ENCODE measurements at regions not wholly inside any gene's neighbourhood (a gene's known extent, or its start where the extent isn't known, plus 50 kb on each side); places are given as distances from the start of the nearest gene placed in this dataset.

GRCh38 chr6:9439621-9440330 lies 975.1 kb downstream of the TFAP2A start:
- no peaks in the 10 kb centered on the region for H3K36me3 ChIP-seq (ENCODE audit: low read depth)
- ATAC-seq (ENCODE audit: low read depth) (no peak), DNase-seq (ENCODE audit: low spot score) (no peak)
- H3K27ac ChIP-seq (ENCODE audit: poor library complexity, severe bottlenecking), result no peak overlapping the region
- no peak overlapping the region for H3K4me3 ChIP-seq (ENCODE audit: severe bottlenecking)
- H3K9me3 ChIP-seq (ENCODE audit: severe bottlenecking), result no peaks in the 10 kb centered on the region
- no peaks in the 10 kb centered on the region for H3K27me3 ChIP-seq (ENCODE audit: insufficient read depth, poor library complexity, severe bottlenecking)
- no peak for TF ChIP-seq CTCF (IDR thresholded peaks at IDR 0.05; ENCODE audit: poor library complexity, severe bottlenecking)
- no peaks in the 10 kb centered on the region for H3K4me1 ChIP-seq (ENCODE audit: insufficient read depth, poor library complexity, severe bottlenecking)

GRCh38 chr6:9437836-9438235 lies 977.0 kb downstream of the TFAP2A start:
- DNase-seq (ENCODE audit: low spot score) (no peak), ATAC-seq (ENCODE audit: low read depth) (no peak)
- no peak overlapping the region for H3K4me3 ChIP-seq (ENCODE audit: severe bottlenecking)
- no peaks in the 10 kb centered on the region for H3K27me3 ChIP-seq (ENCODE audit: insufficient read depth, poor library complexity, severe bottlenecking)
- no peak overlapping the region for H3K27ac ChIP-seq (ENCODE audit: poor library complexity, severe bottlenecking)
- no peaks in the 10 kb centered on the region for H3K36me3 ChIP-seq (ENCODE audit: low read depth)
- H3K9me3 ChIP-seq (ENCODE audit: severe bottlenecking), result no peaks in the 10 kb centered on the region
- no peaks in the 10 kb centered on the region for H3K4me1 ChIP-seq (ENCODE audit: insufficient read depth, poor library complexity, severe bottlenecking)
- TF ChIP-seq CTCF (IDR thresholded peaks at IDR 0.05; ENCODE audit: poor library complexity, severe bottlenecking), result no peak

- no peak for TF ChIP-seq CTCF (IDR thresholded peaks at IDR 0.05; ENCODE audit: poor library complexity, severe bottlenecking)
- Histone ChIP-seq H3K4me3 (ENCODE audit: severe bottlenecking) (no peak overlapping the region), H3K9me3 (ENCODE audit: severe bottlenecking) (no peaks in the 10 kb centered on the region), H3K27me3 (ENCODE audit: insufficient read depth, poor library complexity, severe bottlenecking) (no peaks in the 10 kb centered on the region), H3K27ac (ENCODE audit: poor library complexity, severe bottlenecking) (no peak overlapping the region), H3K4me1 (ENCODE audit: insufficient read depth, poor library complexity, severe bottlenecking) (no peaks in the 10 kb centered on the region), H3K36me3 (ENCODE audit: low read depth) (no peaks in the 10 kb centered on the region; the same call in 1 of the 2 replicates)
- DNase-seq (ENCODE audit: low spot score) (no peak), ATAC-seq (ENCODE audit: low read depth) (no peak)
These were observed 979.6 kb downstream of the TFAP2A start for GRCh38 chr6:9435281-9435680.

- DNase-seq (ENCODE audit: low spot score), result no peak
- H3K27ac ChIP-seq (ENCODE audit: poor library complexity, severe bottlenecking), result no peak overlapping the region
- no peak for TF ChIP-seq CTCF (IDR thresholded peaks at IDR 0.05; ENCODE audit: poor library complexity, severe bottlenecking)
- no peak for ATAC-seq (ENCODE audit: low read depth)
- H3K4me1 ChIP-seq (ENCODE audit: insufficient read depth, poor library complexity, severe bottlenecking), result no peaks in the 10 kb centered on the region
- no peaks in the 10 kb centered on the region; the same call in 1 of the 2 replicates for H3K36me3 ChIP-seq (ENCODE audit: low read depth)
- no peak overlapping the region for H3K4me3 ChIP-seq (ENCODE audit: severe bottlenecking)
- H3K9me3 ChIP-seq (ENCODE audit: severe bottlenecking), result no peaks in the 10 kb centered on the region
- no peaks in the 10 kb centered on the region for H3K27me3 ChIP-seq (ENCODE audit: insufficient read depth, poor library complexity, severe bottlenecking)
These were observed 982.9 kb downstream of the TFAP2A start for GRCh38 chr6:9431945-9432344.

GRCh38 chr6:9428421-9429172 lies 986.3 kb downstream of the TFAP2A start:
- no peak for DNase-seq (ENCODE audit: low spot score)
- TF ChIP-seq CTCF (IDR thresholded peaks at IDR 0.05; ENCODE audit: poor library complexity, severe bottlenecking), result no peak

More at GRCh38 chr6:9428421-9429172, 986.3 kb downstream of the TFAP2A start:
- Histone ChIP-seq H3K9me3 (ENCODE audit: severe bottlenecking) (no peaks in the 10 kb centered on the region), H3K4me3 (ENCODE audit: severe bottlenecking) (no peak overlapping the region), H3K36me3 (ENCODE audit: low read depth) (no peaks in the 10 kb centered on the region; the same call in 1 of the 2 replicates), H3K27ac (ENCODE audit: poor library complexity, severe bottlenecking) (no peak overlapping the region), H3K4me1 (ENCODE audit: insufficient read depth, poor library complexity, severe bottlenecking) (no peaks in the 10 kb centered on the region), H3K27me3 (ENCODE audit: insufficient read depth, poor library complexity, severe bottlenecking) (no peaks in the 10 kb centered on the region)
- ATAC-seq (ENCODE audit: low read depth), result no peak
